Testis (tissue), 2 donors: ENCODE measurements at regions not wholly inside any gene's neighbourhood (a gene's known extent, or its start where the extent isn't known, plus 50 kb on each side); places are given as distances from the start of the nearest gene placed in this dataset.

Source experiments
- POLR2A ChIP-seq: fragments of 450-650 bp; IDR thresholded peaks from one replicate; pipeline ENCODE4 v1.6.1; 2017; ENCODE audit warnings: antibody characterized with exemption, mild to moderate bottlenecking, moderate library complexity
- TF ChIP-seq, protein P1 (sequence below), 3 experiments: fragments of 450-650 bp in 2 of 3; fragments of 200-600 bp in 1 of 3; sonication (generic) in 1 of 3; IDR thresholded peaks; one replicate each; pipeline ENCODE4 v1.5.1; 2016 to 2019; ENCODE audit warnings: antibody characterized with exemption in 3 of 3, mild to moderate bottlenecking in 2 of 3, moderate library complexity in 1 of 3

DNA sequence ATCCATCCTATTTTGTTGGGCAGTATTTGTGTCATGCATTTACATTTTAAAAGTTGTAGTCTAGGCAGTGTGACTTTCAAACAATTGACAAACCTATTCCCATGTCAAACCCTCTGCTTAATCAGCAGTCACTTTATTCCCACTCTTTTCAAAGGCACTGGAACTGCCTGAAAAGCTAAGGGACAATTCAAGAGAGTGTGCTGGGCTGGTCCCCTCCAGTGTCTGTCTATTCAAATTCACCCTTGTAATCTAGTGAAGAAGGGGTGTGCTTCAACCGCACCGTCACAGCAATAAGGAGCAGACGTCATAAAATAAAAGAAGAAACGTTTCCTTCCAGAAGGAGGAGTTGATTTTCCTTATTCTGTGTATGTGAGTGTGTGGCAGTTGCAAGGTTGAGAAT, 197.0 kb upstream of the MAD2L1 start:
- TF ChIP-seq, protein P1, sequence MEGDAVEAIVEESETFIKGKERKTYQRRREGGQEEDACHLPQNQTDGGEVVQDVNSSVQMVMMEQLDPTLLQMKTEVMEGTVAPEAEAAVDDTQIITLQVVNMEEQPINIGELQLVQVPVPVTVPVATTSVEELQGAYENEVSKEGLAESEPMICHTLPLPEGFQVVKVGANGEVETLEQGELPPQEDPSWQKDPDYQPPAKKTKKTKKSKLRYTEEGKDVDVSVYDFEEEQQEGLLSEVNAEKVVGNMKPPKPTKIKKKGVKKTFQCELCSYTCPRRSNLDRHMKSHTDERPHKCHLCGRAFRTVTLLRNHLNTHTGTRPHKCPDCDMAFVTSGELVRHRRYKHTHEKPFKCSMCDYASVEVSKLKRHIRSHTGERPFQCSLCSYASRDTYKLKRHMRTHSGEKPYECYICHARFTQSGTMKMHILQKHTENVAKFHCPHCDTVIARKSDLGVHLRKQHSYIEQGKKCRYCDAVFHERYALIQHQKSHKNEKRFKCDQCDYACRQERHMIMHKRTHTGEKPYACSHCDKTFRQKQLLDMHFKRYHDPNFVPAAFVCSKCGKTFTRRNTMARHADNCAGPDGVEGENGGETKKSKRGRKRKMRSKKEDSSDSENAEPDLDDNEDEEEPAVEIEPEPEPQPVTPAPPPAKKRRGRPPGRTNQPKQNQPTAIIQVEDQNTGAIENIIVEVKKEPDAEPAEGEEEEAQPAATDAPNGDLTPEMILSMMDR (IDR thresholded peaks at IDR 0.05), result no peak
- no peak for TF ChIP-seq POLR2A
